ENCODE measurements at regions not wholly inside any gene's neighbourhood (a gene's known extent, or its start where the extent isn't known, plus 50 kb on each side); places are given as distances from the start of the nearest gene placed in this dataset.

- TF ChIP-seq TAF1 (IDR thresholded peaks at IDR 0.05; ENCODE audit: borderline replicate concordance, low read depth, low read length) (no peak), POLR2AphosphoS5 (IDR thresholded peaks at IDR 0.05; ENCODE audit: low read depth, low read length) (no peak), POLR2A (IDR thresholded peaks at IDR 0.05; ENCODE audit: low read depth, low read length) (no peak)
Measured at GRCh38 chr7:131255242-131255641, 72.4 kb upstream of the MKLN1 start.

Data from GM12892 (cell line).